B cell (primary cell): ENCODE measurements at regions not wholly inside any gene's neighbourhood (a gene's known extent, or its start where the extent isn't known, plus 50 kb on each side); places are given as distances from the start of the nearest gene placed in this dataset.

Source experiments
- ATAC-seq: fragments of 200-7000 bp; cut with Tn5 transposase; one replicate; pipeline ENCODE4 v1.10.0; 2021; ENCODE audit warnings: low read depth, mild to moderate bottlenecking, moderate number of reproducible peaks, moderate library complexity
- CTCF ChIA-PET: fragments of 350-600 bp; sonication (Branson Sonifier 250); formaldehyde crosslinking; loops from one replicate; lab custom pipeline; 2021; ENCODE audit warnings: antibody characterized with exemption, inconsistent platforms; lab: Charles Lee
- POLR2A ChIA-PET: fragments of 350-600 bp; sonication (Branson Sonifier 250); formaldehyde crosslinking; loops from one replicate; lab custom pipeline; 2021; ENCODE audit warnings: antibody characterized with exemption; lab: Charles Lee
- DNase-seq: peaks from one replicate; pipeline ENCODE4 v3.0.0; 2013
- H2AFZ ChIP-seq: 2 replicates; pipeline ENCODE4 v1.6.1; 2012; ENCODE audit warnings: mild to moderate bottlenecking, low read depth, low read length; ENCODE audit not compliant: insufficient read depth, poor library complexity, severe bottlenecking
- H3K27ac ChIP-seq, 2 donors: 1 replicate in 1 of 2; 2 replicates in 1 of 2; pipeline ENCODE4 v1.5.1; 2012 to 2013; ENCODE audit warnings: low read length in 2 of 2, mild to moderate bottlenecking in 2 of 2, moderate library complexity in 1 of 2
- H3K27me3 ChIP-seq, 4 experiments: fragments of 200-600 bp in 1 of 4; sonication (generic) in 1 of 4; replicated peaks in 1 of 4; 1 replicate in 2 of 4; 2 replicates in 2 of 4; pipeline versions ENCODE4 v1.6.1 to v1.7.0; 2013 to 2016; ENCODE audit warnings: low read length in 3 of 4, mild to moderate bottlenecking in 2 of 4, mixed read lengths in 1 of 4, moderate library complexity in 1 of 4; ENCODE audit not compliant: insufficient read depth in 4 of 4, control insufficient read depth in 3 of 4; ENCODE audit errors: control extremely low read depth in 1 of 4
- H3K36me3 ChIP-seq, 2 experiments: replicated peaks in 1 of 2; 1 replicate in 1 of 2; 2 replicates in 1 of 2; pipeline versions ENCODE4 v1.6.1 to v1.7.1; 2013; ENCODE audit warnings: low read length in 1 of 2; ENCODE audit not compliant: insufficient read depth in 2 of 2, control insufficient read depth in 1 of 2; ENCODE audit errors: control extremely low read depth in 1 of 2, extremely low read depth in 1 of 2
- H3K4me1 ChIP-seq, 2 donors: fragments of 200-600 bp in 1 of 2; sonication (generic) in 1 of 2; 1 replicate in 1 of 2; 2 replicates in 1 of 2; pipeline versions ENCODE4 v1.5.1 to v1.6.1; 2013 to 2017; ENCODE audit warnings: low read length in 2 of 2; ENCODE audit not compliant: control insufficient read depth in 2 of 2, insufficient read depth in 2 of 2
- H3K4me2 ChIP-seq: replicated peaks from 2 replicates; pipeline ENCODE3; 2012; ENCODE audit warnings: mild to moderate bottlenecking, low read depth, low read length; ENCODE audit not compliant: poor library complexity, severe bottlenecking
- H3K4me3 ChIP-seq, 5 experiments: fragments of 200-600 bp in 1 of 5; sonication (generic) in 1 of 5; 1 replicate in 3 of 5; 2 replicates in 2 of 5; pipeline versions ENCODE4 v1.5.1 to v1.7.0; 2011 to 2016; ENCODE audit warnings: low read length in 4 of 5, mild to moderate bottlenecking in 4 of 5, low read depth in 2 of 5, control low read depth in 1 of 5, moderate library complexity in 1 of 5; ENCODE audit not compliant: insufficient read depth in 1 of 5; ENCODE audit errors: control extremely low read depth in 1 of 5, extremely low read depth in 1 of 5
- H3K79me2 ChIP-seq: fragments of 200-600 bp; sonication (generic); one replicate; pipeline ENCODE4 v1.6.0; 2016; ENCODE audit warnings: low read length; ENCODE audit not compliant: control insufficient read depth, insufficient read depth
- H3K9ac ChIP-seq: fragments of 200-600 bp; sonication (generic); 2 replicates; pipeline ENCODE4 v1.6.1; 2017; ENCODE audit warnings: mild to moderate bottlenecking, low read length, moderate library complexity
- H3K9me3 ChIP-seq, 3 donors: one replicate each; pipeline versions ENCODE4 v1.6.1 to v1.7.1; 2013; ENCODE audit warnings: low read length in 2 of 3; ENCODE audit not compliant: control insufficient read depth in 2 of 3, insufficient read depth in 1 of 3; ENCODE audit errors: control extremely low read depth in 1 of 3
- H4K20me1 ChIP-seq: 2 replicates; pipeline ENCODE4 v1.6.0; 2012; ENCODE audit warnings: mild to moderate bottlenecking, low read length; ENCODE audit not compliant: insufficient read depth, control insufficient read depth, poor library complexity, severe bottlenecking
- H3K27ac Mint-ChIP-seq: one replicate; pipeline ENCODE4 v1.8.0; 2021; ENCODE audit warnings: mixed read lengths
- H3K27me3 Mint-ChIP-seq: one replicate; pipeline ENCODE4 v1.8.0; 2021; ENCODE audit warnings: mixed read lengths
- H3K4me1 Mint-ChIP-seq: one replicate; pipeline ENCODE4 v1.8.0; 2021; ENCODE audit warnings: mixed read lengths
- H3K4me3 Mint-ChIP-seq: one replicate; pipeline ENCODE4 v1.8.0; 2021; ENCODE audit warnings: mixed read lengths
- H3K9me3 Mint-ChIP-seq: one replicate; pipeline ENCODE4 v1.8.0; 2022; ENCODE audit warnings: mixed read lengths; ENCODE audit not compliant: insufficient read depth
- EZH2 ChIP-seq: IDR thresholded peaks from 2 replicates; pipeline ENCODE4 v1.6.1; 2012; ENCODE audit warnings: borderline replicate concordance, low read depth, mild to moderate bottlenecking, moderate library complexity, low read length; ENCODE audit not compliant: insufficient read depth, poor library complexity, severe bottlenecking
- WGBS: methylation state at CpG from one replicate; pipeline ENCODE4 v1.1.5; 2013; ENCODE audit warnings: missing lambda C conversion rate; ENCODE audit not compliant: insufficient coverage; 5-methylcytosine and 5-hydroxymethylcytosine counted together
- intact Hi-C: fragments of 100-400 bp; cut with micrococcal nuclease; formaldehyde crosslinking; loops from one replicate; pipeline ENCODE4 v1.10.0; 2022
- TF ChIP-seq, protein P1 (sequence below): fragments of 200-600 bp; IDR thresholded peaks from one replicate; pipeline ENCODE4 v1.8.0; 2022; ENCODE audit warnings: antibody characterized with exemption, mild to moderate bottlenecking

DNA sequence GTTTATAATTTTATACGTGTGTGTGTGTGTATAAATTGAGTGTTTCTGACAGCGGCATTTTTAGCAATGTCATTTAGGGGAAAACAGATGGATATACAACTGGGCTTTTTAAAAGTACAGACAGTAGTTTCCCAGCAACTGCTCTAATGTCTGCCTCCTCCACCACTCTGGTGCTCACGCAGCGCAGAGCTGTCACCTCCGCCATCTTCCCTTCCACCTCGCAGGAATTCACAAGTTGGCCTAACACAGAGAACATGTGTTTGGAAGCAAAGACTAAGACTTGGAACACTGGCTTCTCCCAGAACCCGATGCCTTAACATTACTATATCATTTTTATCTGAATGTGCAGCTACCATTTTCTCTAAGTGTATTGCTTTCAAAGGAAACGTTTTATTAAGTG lies 158.3 kb upstream of the FSTL5 start:
- H3K27ac ChIP-seq: no peak overlapping the region
- ATAC-seq (no peak), DNase-seq (no peak)
- H3K79me2 ChIP-seq: no peaks in the 10 kb centered on the region
- H3K4me3 ChIP-seq: no peak overlapping the region
- no peaks in the 10 kb centered on the region for H3K27me3 ChIP-seq
- intact Hi-C loops: no loop called here
- no peaks in the 10 kb centered on the region for H3K9me3 Mint-ChIP-seq
- no peaks in the 10 kb centered on the region for H4K20me1 ChIP-seq
- WGBS: 96% methylated on average over 4 of the region's 8 CpGs
- no peaks in the 10 kb centered on the region for H3K4me1 ChIP-seq
- ChIA-PET POLR2A (no interaction called here), CTCF (interaction anchor here (0.5 kb wide), 1 partner anchor 32 kb away, joined by 5 read pairs; no protein-coding TSS in a partner anchor)
- no peak overlapping the region for H3K4me3 Mint-ChIP-seq
- H3K4me2 ChIP-seq: no peak overlapping the region
- H3K9me3 ChIP-seq: no peaks in the 10 kb centered on the region
- H3K36me3 ChIP-seq: no peaks in the 10 kb centered on the region
- H3K4me1 Mint-ChIP-seq: no peaks in the 10 kb centered on the region
- TF ChIP-seq, protein P1, sequence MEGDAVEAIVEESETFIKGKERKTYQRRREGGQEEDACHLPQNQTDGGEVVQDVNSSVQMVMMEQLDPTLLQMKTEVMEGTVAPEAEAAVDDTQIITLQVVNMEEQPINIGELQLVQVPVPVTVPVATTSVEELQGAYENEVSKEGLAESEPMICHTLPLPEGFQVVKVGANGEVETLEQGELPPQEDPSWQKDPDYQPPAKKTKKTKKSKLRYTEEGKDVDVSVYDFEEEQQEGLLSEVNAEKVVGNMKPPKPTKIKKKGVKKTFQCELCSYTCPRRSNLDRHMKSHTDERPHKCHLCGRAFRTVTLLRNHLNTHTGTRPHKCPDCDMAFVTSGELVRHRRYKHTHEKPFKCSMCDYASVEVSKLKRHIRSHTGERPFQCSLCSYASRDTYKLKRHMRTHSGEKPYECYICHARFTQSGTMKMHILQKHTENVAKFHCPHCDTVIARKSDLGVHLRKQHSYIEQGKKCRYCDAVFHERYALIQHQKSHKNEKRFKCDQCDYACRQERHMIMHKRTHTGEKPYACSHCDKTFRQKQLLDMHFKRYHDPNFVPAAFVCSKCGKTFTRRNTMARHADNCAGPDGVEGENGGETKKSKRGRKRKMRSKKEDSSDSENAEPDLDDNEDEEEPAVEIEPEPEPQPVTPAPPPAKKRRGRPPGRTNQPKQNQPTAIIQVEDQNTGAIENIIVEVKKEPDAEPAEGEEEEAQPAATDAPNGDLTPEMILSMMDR: no peak
- no peak for TF ChIP-seq EZH2
- H3K9ac ChIP-seq: no peak overlapping the region
- H2AFZ ChIP-seq: no peak overlapping the region
- no peaks in the 10 kb centered on the region for H3K27me3 Mint-ChIP-seq
- no peak overlapping the region for H3K27ac Mint-ChIP-seq

DNA sequence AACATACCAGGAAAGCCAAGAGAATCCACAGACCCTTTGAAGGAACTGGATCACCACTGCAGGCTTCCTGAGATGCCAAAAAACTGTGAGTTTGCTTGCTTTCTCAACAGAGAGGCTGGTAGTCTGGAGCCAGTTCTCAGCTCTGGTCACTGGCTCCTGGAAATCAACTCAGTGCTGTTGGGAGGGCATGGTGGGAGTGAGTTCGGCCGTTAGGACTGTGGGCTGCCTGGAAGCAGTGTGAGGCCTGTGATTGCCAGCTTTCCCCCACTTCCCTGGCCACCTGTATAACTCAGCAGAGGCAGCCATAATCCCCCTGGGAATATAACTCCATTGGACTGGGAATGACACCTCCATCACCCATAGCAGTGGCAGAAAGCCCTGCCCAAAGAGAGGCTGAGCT lies 122.0 kb upstream of the FSTL5 start:
- DNase-seq (no peak), ATAC-seq (no peak)
- Histone ChIP-seq H3K27me3 (no peaks in the 10 kb centered on the region), H3K79me2 (no peaks in the 10 kb centered on the region), H3K4me2 (no peak overlapping the region), H3K9ac (no peak overlapping the region), H3K4me3 (no peak overlapping the region), H3K9me3 (peaks cover 0 to 12% (median 2%) of the 10 kb centered on the region in 3 donors), H4K20me1 (no peaks in the 10 kb centered on the region), H3K4me1 (no peaks in the 10 kb centered on the region), H3K36me3 (no peaks in the 10 kb centered on the region), H3K27ac (no peak overlapping the region), H2AFZ (no peak overlapping the region)
- Mint-ChIP-seq H3K27me3 (no peaks in the 10 kb centered on the region), H3K27ac (no peak overlapping the region), H3K4me1 (no peaks in the 10 kb centered on the region), H3K4me3 (no peak overlapping the region), H3K9me3 (no peaks in the 10 kb centered on the region)
- TF ChIP-seq, protein P1: no peak
- no peak for TF ChIP-seq EZH2
- WGBS: 100% methylated on average over 2 of the region's 2 CpGs
- intact Hi-C loops: no loop called here
- ChIA-PET POLR2A (no interaction called here), CTCF (no interaction called here)
